ENCODE measurements at regions not wholly inside any gene's neighbourhood (a gene's known extent, or its start where the extent isn't known, plus 50 kb on each side); places are given as distances from the start of the nearest gene placed in this dataset.

GRCh38 chr12:19044891-19045290, 84.6 kb upstream of the PLEKHA5 start:
- Histone ChIP-seq H3K4me3 (ENCODE audit: low read depth, low read length) (no peak overlapping the region), H3K9me3 (no peaks in the 10 kb centered on the region), H3K36me3 (no peaks in the 10 kb centered on the region), H3K27me3 (no peaks in the 10 kb centered on the region), H3K4me1 (no peaks in the 10 kb centered on the region)
- no peak for TF ChIP-seq CTCF (IDR thresholded peaks at IDR 0.05; ENCODE audit: low read depth, low read length)
- no peak for DNase-seq

- Histone ChIP-seq H3K4me1 (no peaks in the 10 kb centered on the region), H3K36me3 (no peaks in the 10 kb centered on the region), H3K4me3 (ENCODE audit: low read depth, low read length) (no peak overlapping the region), H3K27me3 (no peaks in the 10 kb centered on the region), H3K9me3 (no peaks in the 10 kb centered on the region)
- TF ChIP-seq CTCF (IDR thresholded peaks at IDR 0.05; ENCODE audit: low read depth, low read length), result no peak
- DNase-seq, result no peak
These were observed 84.1 kb upstream of the PLEKHA5 start for GRCh38 chr12:19045426-19045825.

- Histone ChIP-seq H3K36me3 (no peaks in the 10 kb centered on the region), H3K9me3 (no peaks in the 10 kb centered on the region), H3K4me1 (no peaks in the 10 kb centered on the region), H3K27me3 (no peaks in the 10 kb centered on the region), H3K4me3 (ENCODE audit: low read depth, low read length) (no peak overlapping the region)
- no peak for TF ChIP-seq CTCF (IDR thresholded peaks at IDR 0.05; ENCODE audit: low read depth, low read length)
- DNase-seq, result no peak
These were observed 80.6 kb upstream of the PLEKHA5 start for GRCh38 chr12:19048943-19049342.

- no peak overlapping the region for H3K4me3 ChIP-seq (ENCODE audit: low read depth, low read length)
- no peaks in the 10 kb centered on the region for H3K36me3 ChIP-seq
- H3K9me3 ChIP-seq, result no peaks in the 10 kb centered on the region
- TF ChIP-seq CTCF (IDR thresholded peaks at IDR 0.05; ENCODE audit: low read depth, low read length), result 0 out of 2 replicates have a peak, but pooled peaks have one; percentile 7
- no peaks in the 10 kb centered on the region; the same call in 1 of the 2 replicates for H3K4me1 ChIP-seq
- DNase-seq, result no peak
- H3K27me3 ChIP-seq, result peaks cover 6% of the 10 kb centered on the region; the same call in 1 of the 2 replicates
These were observed 76.8 kb upstream of the PLEKHA5 start for GRCh38 chr12:19052689-19053088.

- Histone ChIP-seq H3K27me3 (peaks cover 6% of the 10 kb centered on the region; the same call in 1 of the 2 replicates), H3K4me1 (no peaks in the 10 kb centered on the region; the same call in 1 of the 2 replicates), H3K4me3 (ENCODE audit: low read depth, low read length) (no peak overlapping the region), H3K9me3 (no peaks in the 10 kb centered on the region), H3K36me3 (no peaks in the 10 kb centered on the region)
- no peak for TF ChIP-seq CTCF (IDR thresholded peaks at IDR 0.05; ENCODE audit: low read depth, low read length)
- DNase-seq, result no peak
These were observed 76.3 kb upstream of the PLEKHA5 start for GRCh38 chr12:19053218-19053617.

GRCh38 chr12:19054035-19054434, 75.5 kb upstream of the PLEKHA5 start:
- Histone ChIP-seq H3K4me1 (no peaks in the 10 kb centered on the region; the same call in none of the 2 replicates), H3K4me3 (ENCODE audit: low read depth, low read length) (no peak overlapping the region), H3K36me3 (no peaks in the 10 kb centered on the region), H3K27me3 (peaks cover 6% of the 10 kb centered on the region; the same call in 1 of the 2 replicates), H3K9me3 (no peaks in the 10 kb centered on the region)
- no peak for TF ChIP-seq CTCF (IDR thresholded peaks at IDR 0.05; ENCODE audit: low read depth, low read length)
- DNase-seq, result no peak
